PC-9 (cell line): ENCODE measurements at regions not wholly inside any gene's neighbourhood (a gene's known extent, or its start where the extent isn't known, plus 50 kb on each side); places are given as distances from the start of the nearest gene placed in this dataset.

Experiments used
- BruUV-seq: library from RNA; stranded (reverse); fragments of 400-500 nt; replicated peaks from 2 replicates; lab custom pipeline; 2021; lab: Mats Ljungman, UMichigan
- CTCF ChIA-PET: fragments of 300-600 bp; sonication (Branson Sonifier 250); formaldehyde crosslinking; loops from one replicate; lab custom pipeline; 2022; ENCODE audit warnings: antibody characterized with exemption; lab: Charles Lee
- POLR2A ChIA-PET: fragments of 300-600 bp; sonication (Branson Sonifier 250); formaldehyde crosslinking; loops from one replicate; lab custom pipeline; 2022; ENCODE audit warnings: antibody characterized with exemption; ENCODE audit not compliant: unreplicated experiment; lab: Charles Lee
- DNase-seq, 2 experiments: peaks; one replicate each; pipeline versions ENCODE4 v3.0.0 to v3.0.0-alpha.2; 2015 to 2022; ENCODE audit warnings: mixed read lengths in 1 of 2
- H2AFZ ChIP-seq: fragments of 200-600 bp; sonication (generic); 2 replicates; pipeline ENCODE4 v1.8.1; 2017; ENCODE audit warnings: antibody characterized with exemption
- H3F3A ChIP-seq: fragments of 200-600 bp; sonication (generic); 2 replicates; pipeline ENCODE4 v1.8.1; 2017; ENCODE audit warnings: antibody characterized with exemption, mild to moderate bottlenecking, low read depth; ENCODE audit not compliant: insufficient read depth
- H3K27ac ChIP-seq: fragments of 200-600 bp; sonication (generic); 2 replicates; pipeline ENCODE4 v1.6.1; 2016; ENCODE audit warnings: mixed run types
- H3K27me3 ChIP-seq: fragments of 200-600 bp; sonication (generic); 2 replicates; pipeline ENCODE4 v1.6.1; 2016; ENCODE audit warnings: low read depth, mixed run types; ENCODE audit not compliant: insufficient read depth
- H3K36me3 ChIP-seq: fragments of 200-600 bp; sonication (generic); 2 replicates; pipeline ENCODE4 v1.6.1; 2016; ENCODE audit warnings: low read depth, mixed run types
- H3K4me1 ChIP-seq: fragments of 200-600 bp; sonication (generic); replicated peaks from 2 replicates; pipeline ENCODE4 v1.6.1; 2016; ENCODE audit warnings: mixed run types; ENCODE audit not compliant: insufficient read depth
- H3K4me2 ChIP-seq: fragments of 200-600 bp; sonication (generic); 2 replicates; pipeline ENCODE4 v1.6.1; 2017; ENCODE audit warnings: mixed run types
- H3K4me3 ChIP-seq: fragments of 200-600 bp; sonication (generic); 2 replicates; pipeline ENCODE4 v1.6.1; 2016; ENCODE audit warnings: mixed run types
- H3K79me2 ChIP-seq: fragments of 200-600 bp; sonication (generic); 2 replicates; pipeline ENCODE4 v1.6.1; 2017; ENCODE audit warnings: low read depth, mixed run types
- H3K9me2 ChIP-seq: fragments of 200-600 bp; sonication (generic); 2 replicates; pipeline ENCODE4 v1.8.1; 2017; ENCODE audit warnings: mild to moderate bottlenecking; ENCODE audit not compliant: insufficient read depth
- H3K9me3 ChIP-seq: fragments of 200-600 bp; sonication (generic); 2 replicates; pipeline ENCODE4 v1.8.1; 2016; ENCODE audit warnings: low read depth; ENCODE audit not compliant: insufficient read depth
- H4K20me1 ChIP-seq: fragments of 200-600 bp; sonication (generic); 2 replicates; pipeline ENCODE4 v1.8.1; 2017; ENCODE audit not compliant: insufficient read depth
- EZH2 ChIP-seq: fragments of 200-600 bp; sonication (generic); IDR thresholded peaks from 2 replicates; pipeline ENCODE4 v1.8.0; 2017; ENCODE audit warnings: antibody characterized with exemption, low read depth
- intact Hi-C: fragments of 100-400 bp; cut with micrococcal nuclease; formaldehyde crosslinking; loops from one replicate; pipeline ENCODE4 v1.10.0; 2022; ENCODE audit not compliant: unreplicated experiment
- TF ChIP-seq, protein P1 (sequence below): fragments of 200-600 bp; sonication (generic); conservative IDR thresholded peaks from 2 replicates; pipeline ENCODE4 v1.6.1; 2017; ENCODE audit warnings: mixed run types, antibody characterized with exemption, mild to moderate bottlenecking, moderate library complexity

DNA sequence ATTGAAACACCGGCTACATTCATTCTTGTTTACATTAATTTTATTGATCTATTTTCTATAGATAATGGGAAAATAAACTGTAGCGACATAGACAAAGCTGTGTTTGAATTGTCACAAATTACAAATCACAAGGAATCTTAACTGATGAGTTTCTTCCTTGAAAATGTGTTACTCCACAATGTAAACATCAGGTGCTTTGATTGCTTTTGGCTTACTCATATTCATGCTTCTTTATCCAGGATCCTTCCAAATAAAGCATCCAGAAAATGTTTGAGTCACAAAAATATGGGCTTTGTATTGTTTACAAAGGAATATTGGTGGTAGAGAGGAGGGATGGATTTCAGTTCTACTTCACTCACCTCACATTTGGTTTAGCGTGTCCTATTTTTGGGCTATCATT lies 64.0 kb downstream of the BMP2 start:
- no peaks in the 10 kb centered on the region for H3K9me2 ChIP-seq
- H3K9me3 ChIP-seq: no peaks in the 10 kb centered on the region
- H3K79me2 ChIP-seq: no peaks in the 10 kb centered on the region
- ChIA-PET POLR2A (no interaction called here), CTCF (no interaction called here)
- no TSS peak for BruUV-seq
- H3K4me1 ChIP-seq: no peaks in the 10 kb centered on the region
- H3K36me3 ChIP-seq: no peaks in the 10 kb centered on the region
- H3K27ac ChIP-seq: no peak overlapping the region
- intact Hi-C loops: no loop called here
- H2AFZ ChIP-seq: no peak overlapping the region
- no peak for DNase-seq
- TF ChIP-seq, protein P1, sequence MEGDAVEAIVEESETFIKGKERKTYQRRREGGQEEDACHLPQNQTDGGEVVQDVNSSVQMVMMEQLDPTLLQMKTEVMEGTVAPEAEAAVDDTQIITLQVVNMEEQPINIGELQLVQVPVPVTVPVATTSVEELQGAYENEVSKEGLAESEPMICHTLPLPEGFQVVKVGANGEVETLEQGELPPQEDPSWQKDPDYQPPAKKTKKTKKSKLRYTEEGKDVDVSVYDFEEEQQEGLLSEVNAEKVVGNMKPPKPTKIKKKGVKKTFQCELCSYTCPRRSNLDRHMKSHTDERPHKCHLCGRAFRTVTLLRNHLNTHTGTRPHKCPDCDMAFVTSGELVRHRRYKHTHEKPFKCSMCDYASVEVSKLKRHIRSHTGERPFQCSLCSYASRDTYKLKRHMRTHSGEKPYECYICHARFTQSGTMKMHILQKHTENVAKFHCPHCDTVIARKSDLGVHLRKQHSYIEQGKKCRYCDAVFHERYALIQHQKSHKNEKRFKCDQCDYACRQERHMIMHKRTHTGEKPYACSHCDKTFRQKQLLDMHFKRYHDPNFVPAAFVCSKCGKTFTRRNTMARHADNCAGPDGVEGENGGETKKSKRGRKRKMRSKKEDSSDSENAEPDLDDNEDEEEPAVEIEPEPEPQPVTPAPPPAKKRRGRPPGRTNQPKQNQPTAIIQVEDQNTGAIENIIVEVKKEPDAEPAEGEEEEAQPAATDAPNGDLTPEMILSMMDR: no peak
- TF ChIP-seq EZH2: no peak
- H3K4me3 ChIP-seq: no peak overlapping the region
- H3K4me2 ChIP-seq: no peak overlapping the region
- no peaks in the 10 kb centered on the region; the same call in 1 of the 2 replicates for H3K27me3 ChIP-seq
- no peaks in the 10 kb centered on the region for H4K20me1 ChIP-seq
- no peaks in the 10 kb centered on the region for H3F3A ChIP-seq

DNA sequence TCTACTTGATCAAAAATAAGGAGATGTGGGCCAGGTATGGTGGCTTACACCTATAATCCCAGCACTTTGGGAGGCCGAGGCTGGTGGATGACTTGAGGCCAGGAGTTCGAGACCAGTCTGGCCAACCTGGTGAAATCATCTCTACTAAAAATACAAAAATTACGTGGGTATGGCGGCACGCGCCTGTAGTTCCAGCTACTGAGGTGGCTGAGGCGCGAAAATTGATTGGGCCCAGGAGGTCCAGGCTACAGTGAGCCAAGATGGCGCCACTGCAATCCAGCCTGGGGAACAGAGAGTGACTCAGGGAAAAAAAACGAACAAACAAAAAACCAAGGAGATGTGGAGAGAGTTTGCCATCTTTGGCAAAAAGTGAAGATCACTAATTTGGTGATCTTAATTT lies 65.3 kb downstream of the BMP2 start:
- no peaks in the 10 kb centered on the region for H4K20me1 ChIP-seq
- H2AFZ ChIP-seq: no peak overlapping the region
- ChIA-PET CTCF (no interaction called here), POLR2A (no interaction called here)
- H3K27ac ChIP-seq: no peak overlapping the region
- no peak overlapping the region for H3K4me2 ChIP-seq
- H3K4me1 ChIP-seq: no peaks in the 10 kb centered on the region
- H3K4me3 ChIP-seq: no peak overlapping the region
- no peak for DNase-seq
- H3K79me2 ChIP-seq: no peaks in the 10 kb centered on the region
- H3K36me3 ChIP-seq: no peaks in the 10 kb centered on the region
- H3F3A ChIP-seq: no peaks in the 10 kb centered on the region
- no peaks in the 10 kb centered on the region; the same call in 1 of the 2 replicates for H3K27me3 ChIP-seq
- no peaks in the 10 kb centered on the region for H3K9me2 ChIP-seq
- TF ChIP-seq, protein P1: no peak
- no peak for TF ChIP-seq EZH2
- intact Hi-C loops: no loop called here
- no TSS peak for BruUV-seq
- no peaks in the 10 kb centered on the region for H3K9me3 ChIP-seq

DNA sequence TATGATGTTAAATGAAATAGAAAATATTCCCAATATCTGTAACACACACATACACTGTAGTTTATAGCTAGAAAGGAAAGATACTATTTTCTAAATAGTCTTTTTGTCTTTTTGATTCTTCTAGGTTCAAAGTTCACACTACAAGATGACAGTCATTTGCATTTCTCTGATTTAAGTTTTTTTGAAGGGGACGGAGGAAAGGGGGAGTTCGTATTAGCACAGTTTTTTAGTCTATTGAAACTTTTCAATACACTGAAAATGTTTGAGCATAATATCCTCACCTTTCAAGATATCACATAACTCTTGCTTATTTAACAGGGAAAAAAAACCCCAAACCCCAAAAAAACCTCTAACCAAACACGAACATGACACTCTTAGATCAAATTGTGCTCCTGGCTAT lies 68.1 kb downstream of the BMP2 start:
- Histone ChIP-seq H3K36me3 (no peaks in the 10 kb centered on the region), H3K27ac (no peak overlapping the region), H3K9me3 (no peaks in the 10 kb centered on the region), H3K4me1 (no peaks in the 10 kb centered on the region), H3F3A (no peaks in the 10 kb centered on the region), H3K79me2 (no peaks in the 10 kb centered on the region), H2AFZ (no peak overlapping the region), H3K27me3 (no peaks in the 10 kb centered on the region; the same call in 1 of the 2 replicates), H4K20me1 (no peaks in the 10 kb centered on the region), H3K4me2 (no peak overlapping the region), H3K4me3 (no peak overlapping the region), H3K9me2 (no peaks in the 10 kb centered on the region)
- TF ChIP-seq, protein P1: no peak
- no peak for TF ChIP-seq EZH2
- ChIA-PET CTCF (no interaction called here), POLR2A (no interaction called here)
- DNase-seq: no peak
- intact Hi-C loops: no loop called here
- BruUV-seq: no TSS peak
